ENCODE measurements at regions not wholly inside any gene's neighbourhood (a gene's known extent, or its start where the extent isn't known, plus 50 kb on each side); places are given as distances from the start of the nearest gene placed in this dataset.
A peak's percentile ranks its signal among the peaks of the same experiment; 100 is the strongest.
"Not testable (repeated sequence)": the region's sequence is repeated elsewhere in the genome, so short reads cannot be mapped to it uniquely, and the experiment has no call there.

DNA sequence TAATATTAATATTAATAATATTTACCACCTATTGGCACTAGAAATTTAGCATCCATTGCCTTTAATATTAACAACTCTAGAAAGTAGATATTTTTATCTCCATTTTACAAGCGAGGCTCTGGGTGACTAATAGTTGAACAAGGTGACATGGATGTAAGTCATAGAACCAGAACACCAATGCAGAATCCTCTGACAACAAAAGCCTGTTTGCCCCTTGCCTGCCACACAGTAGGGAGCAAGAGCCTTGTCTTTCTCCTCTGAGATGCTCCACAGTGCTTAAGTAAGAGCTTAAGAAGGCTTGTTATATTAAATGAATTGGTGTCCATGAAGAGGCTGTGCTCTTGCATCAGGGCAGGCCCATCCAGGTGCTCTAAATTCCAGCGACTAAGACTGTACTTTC, 51.2 kb upstream of the LBX1 start:
- no peak for DNase-seq

DNA sequence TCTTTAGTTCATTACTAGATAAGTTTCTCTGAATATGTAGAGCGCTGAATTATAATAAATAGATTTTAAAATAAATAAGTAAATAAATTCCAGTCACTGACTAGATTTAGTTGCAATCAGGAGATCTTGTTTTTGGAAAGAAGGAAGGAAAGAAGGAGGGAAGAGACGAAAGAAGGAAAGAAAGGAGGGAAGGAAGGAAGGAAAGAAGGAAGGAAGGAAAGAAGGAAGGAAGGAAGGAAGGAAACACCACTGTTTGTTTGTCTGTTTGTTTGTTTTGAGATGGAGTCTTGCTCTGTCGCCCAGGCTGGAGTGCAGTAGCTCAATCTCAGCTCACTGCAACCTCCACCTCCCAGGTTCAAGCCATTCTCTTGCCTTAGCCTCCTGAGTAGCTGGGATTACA, 51.7 kb upstream of the LBX1 start:
- DNase-seq, result not testable (repeated sequence)

DNA sequence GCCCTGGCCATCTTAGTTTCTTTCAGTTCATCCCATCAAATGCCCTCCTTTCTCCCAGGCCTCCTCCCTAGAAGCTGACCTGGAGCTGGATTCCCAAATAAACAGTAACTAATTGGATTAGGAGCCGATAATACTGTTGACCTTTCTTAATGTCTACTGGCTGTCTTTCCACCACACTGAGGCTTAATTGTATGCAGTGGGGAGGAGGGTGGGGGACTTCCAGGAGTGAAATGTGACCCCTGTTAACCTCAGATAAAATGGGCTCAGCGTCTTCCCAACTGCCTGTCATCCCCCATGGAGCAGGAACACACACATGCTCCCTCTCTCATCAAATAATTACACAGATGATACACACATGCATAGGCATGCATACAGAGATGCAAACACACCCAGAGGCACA, 53.7 kb upstream of the LBX1 start:
- DNase-seq, result no peak

DNA sequence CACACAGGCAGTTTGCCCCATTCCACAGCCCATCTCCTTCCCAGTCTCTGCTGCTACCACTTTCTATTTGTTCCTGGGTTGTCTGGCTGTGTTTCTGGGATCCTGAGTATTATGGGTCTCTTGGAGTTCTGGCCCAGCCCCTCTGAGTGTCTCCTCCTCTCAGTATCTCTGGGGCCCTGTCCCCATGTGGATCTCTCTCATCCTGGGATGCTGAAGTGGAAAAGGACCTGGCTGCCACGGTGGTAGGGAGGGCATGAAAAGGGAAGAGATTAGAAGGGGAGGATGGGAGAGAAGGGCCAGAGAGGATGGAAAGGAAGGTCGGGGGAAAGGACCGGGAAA, 54.5 kb upstream of the LBX1 start:
- DNase-seq, result no peak

DNA sequence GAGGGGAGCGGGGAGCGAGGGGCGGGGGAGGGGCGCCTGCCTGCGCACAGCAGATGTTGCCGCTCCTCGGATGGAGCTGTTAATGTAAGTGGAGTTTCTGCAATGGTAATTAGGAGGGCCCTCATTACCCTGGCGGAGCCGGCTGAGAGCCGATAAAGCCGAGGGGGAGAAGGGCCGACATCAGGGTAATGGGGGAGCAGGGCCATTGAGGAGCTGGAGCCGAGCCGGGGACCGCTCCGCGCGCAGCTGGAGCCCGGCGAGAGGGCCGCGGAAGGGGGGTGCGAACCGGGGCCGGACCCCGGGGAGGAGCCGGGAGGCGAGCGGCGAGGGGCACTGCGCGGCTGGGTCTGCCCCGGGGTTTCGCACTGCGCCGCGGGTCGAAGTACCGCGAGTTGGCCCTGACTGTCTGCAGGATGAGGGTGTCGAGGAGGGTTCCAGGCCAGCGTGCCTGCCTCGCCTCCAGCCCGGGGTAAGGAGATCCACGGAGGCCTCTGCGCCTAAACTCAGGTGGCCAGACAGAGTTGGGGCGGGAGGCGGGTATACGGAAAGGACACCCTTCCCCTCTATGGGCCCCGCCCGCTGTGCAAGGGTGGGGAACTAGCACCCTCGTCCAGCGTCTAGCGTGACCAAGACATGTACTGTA, 55.0 kb upstream of the LBX1 start:
- DNase-seq, result no peak

DNA sequence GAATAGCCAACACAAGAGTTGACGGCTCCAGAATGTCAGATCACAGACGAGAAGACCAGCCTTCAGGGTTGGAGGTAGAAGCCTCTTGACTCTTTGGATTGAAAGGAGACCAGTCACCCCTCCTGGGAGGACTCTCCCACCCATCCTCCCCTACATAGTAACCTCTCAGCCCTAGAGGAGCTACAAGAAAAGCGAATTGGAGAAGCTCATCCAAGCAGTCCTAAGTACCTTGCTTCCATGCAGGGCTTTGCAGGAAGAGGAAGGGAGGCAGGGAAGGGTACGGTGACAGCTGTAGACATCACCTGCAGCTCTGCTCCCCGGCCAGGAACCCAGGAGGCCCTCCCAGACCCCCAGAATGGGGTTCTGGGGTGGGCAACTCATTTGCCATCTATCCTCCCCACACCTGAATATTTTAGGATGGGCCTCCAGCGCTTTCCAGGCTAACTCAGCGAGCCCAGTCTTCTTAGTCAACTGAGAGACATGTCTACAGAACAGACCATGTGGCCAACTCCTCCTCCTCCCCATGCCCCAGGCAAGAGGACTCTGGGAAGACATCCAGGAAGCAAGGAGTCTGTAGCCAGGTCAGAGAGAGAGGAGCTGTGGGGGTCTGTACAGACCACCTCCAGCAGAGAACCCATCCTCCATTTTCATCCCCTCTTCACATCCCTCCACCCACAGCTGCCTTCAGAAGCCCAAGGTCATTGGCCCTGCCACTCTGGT, 55.6 kb upstream of the LBX1 start:
- DNase-seq, result no peak

DNA sequence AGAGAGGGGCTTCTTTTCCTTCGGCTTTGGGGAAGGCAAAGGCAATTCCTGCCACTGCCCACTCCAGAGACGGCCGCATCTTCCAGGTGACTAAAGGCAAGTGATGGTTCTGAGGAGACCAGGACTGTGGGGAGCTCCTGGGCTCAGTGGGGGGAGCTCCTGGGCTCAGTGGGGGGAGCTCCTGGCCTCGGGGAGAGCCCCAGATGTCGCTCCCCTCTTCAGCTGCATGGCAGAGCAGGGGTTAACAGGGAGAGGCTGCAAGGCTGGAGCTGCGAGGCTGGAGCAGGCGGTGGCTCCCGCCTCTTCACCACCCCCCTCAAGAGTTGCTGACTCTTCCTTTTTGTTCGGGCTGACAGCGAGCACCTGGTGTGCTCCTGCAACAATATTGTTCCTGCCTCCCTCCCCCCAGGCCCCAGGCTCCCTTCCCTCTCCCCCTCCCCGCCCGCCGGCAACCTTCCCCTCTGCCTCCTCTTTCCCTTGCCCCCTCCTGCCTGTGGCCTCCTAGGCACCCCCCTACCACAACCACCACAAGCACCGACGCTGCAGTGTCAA, 56.3 kb upstream of the LBX1 start:
- no peak for DNase-seq

DNA sequence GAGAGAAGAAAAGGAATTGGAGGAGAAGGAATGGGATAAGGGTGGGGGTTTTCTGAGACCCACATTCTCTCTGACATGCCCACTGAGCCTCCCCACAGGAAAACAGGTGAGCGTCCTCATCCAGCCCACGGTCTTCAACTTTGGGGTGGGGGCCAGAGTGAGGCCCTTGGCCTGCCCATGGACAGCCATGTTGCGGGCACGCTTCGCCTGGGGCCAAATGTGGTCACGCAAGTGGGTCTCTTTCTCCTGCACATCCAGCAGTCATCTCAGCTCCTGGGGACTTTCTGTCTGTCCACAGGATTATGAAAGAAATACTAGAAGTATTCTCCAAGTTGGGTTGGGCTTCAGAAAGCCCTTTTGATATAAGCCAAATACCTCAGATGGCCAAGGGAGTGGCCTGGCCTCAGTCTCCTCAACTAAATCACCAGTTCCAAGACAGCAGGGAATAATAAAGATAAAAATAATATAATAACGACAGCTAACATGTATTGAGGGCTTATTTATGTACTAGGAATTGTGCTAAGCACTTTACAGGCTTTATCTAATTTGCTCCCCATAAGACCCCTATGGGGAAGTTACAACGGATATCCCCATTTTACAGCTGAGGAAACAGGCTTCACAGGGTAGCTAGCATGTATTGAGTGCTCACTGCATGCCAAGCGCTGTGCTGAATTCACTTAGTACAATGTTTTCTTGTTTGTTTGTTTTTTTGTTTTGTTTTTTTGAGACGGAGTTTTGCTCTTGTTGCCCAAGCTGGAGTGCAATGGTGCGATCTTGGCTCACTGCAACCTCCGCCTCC, 57.2 kb upstream of the LBX1 start:
- no peak for DNase-seq

DNA sequence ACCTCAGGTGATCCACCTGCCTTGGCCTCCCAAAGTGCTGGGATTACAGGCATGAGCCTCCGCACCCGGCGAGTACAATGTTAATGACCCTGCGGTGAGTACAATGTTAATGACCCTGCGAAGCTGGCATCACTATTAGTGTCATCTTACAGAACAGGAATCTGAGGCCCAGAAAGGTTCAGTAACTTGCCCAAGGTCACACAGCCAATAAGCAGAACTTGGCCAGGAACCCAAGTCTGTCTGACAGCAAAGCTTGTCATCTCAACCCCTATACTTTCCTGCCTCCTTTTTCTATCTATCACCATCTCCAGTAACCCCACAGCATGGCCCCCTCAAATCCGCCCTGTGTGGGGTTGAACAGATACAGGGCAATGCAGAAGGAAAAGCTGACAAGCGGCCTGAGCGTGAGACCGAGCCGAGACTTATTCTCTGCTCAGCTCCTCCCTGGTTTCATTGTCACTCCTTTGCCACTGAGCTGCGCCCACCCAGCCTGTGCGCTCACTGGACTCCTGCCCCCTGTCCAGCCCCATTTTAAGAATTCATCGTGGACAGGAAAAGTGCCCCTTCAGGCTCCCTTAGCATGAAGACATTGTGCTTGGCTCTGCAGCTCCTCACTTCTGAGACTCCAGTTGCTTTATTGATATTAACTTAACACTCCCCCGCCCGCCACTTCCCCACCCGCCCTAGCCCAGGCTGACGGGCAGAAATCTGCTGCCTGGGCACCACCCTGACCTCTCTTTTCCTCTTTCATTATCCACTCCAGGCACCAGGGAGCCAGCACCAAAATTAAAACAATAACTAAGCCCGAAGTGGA, 58.1 kb upstream of the LBX1 start:
- DNase-seq, result no peak

DNA sequence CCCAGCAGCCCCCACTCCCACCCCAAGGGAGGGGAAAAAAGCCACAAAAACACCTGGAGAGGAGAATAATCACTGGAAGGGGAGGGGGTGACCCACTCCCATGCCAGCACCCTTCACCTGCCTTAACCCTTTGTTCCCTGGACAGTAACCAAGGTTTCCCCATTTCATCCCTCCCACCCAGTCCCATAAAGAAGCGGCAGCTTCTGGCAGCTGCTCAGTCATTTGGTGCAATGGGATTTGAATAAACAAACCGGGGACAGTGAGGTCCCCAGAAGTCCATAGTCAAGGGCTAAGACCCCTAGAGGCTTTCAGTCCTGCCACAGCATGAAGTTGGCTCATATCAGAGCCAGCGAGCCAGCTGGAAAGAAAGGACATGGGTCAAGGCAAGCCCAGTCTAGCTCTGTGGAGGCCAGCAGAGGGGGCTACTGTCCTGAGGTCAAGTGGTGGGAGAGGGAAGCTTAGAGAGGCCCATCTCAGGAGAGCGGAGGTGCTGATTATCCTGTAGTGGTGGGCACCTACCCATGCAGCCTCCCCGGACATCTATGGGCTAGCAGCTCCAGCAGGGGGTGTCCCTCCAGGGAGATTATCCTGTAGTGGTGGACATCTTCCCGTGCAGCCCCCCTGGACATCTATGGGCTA, 58.9 kb upstream of the LBX1 start:
- peak in 1 of 2 donors; percentile 40 for DNase-seq

DNA sequence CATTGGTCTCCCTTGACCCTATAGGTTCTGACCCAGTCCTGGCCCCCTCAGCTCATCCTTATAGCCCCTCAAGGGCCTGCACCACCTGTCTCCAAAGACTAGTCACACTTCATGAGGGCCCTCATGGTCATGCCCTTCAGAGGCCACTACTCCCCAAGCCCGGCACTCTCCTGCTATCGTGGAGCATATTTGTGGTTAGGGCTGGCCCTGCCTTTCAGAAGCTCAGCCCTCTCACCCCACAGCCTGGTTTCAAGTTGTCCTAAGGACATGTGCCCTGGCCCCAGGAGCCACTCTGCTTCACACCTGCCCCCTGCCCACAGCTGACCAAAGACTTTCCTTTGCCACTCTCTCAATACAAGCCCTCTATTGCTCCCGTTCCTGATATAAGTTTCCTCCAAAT, 60.3 kb upstream of the LBX1 start:
- no peak for DNase-seq

DNA sequence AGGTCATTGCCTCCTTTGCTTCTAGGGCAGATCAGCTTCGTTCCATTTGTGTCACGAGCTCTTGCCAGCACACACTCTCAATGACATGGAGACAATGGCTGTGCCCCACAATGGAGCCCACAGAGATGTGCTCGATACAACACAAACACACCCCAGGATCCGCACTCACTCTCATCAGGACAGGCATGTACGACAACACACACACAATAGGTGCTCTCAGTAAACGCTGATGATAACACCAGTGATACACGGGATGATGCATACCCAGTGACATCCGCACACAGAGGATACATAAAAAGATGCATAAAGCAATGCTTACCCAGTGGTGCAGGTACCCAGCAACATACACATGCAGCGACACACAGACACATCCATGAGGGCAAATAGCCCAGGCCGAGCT, 61.2 kb upstream of the LBX1 start:
- no peak for DNase-seq

DNA sequence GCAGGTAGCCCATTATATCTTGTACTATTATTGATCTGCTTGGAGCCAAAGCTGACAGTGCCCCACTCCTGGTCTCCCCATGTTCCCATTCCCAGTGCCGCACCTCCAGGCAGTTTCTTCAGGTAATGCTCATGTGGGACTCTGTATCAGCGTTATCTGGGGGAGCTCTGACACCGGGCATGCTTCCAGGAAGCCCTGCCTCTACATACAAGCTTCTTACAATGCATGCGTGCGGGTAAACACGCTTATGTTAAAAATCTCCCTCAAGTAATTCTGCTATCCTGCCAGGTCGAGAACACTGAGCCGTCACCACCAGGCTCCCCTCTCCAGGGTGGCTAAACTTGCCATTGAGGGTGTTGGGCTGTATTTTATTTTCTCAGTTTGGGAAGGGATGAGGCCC, 61.6 kb upstream of the LBX1 start:
- DNase-seq, result no peak

DNA sequence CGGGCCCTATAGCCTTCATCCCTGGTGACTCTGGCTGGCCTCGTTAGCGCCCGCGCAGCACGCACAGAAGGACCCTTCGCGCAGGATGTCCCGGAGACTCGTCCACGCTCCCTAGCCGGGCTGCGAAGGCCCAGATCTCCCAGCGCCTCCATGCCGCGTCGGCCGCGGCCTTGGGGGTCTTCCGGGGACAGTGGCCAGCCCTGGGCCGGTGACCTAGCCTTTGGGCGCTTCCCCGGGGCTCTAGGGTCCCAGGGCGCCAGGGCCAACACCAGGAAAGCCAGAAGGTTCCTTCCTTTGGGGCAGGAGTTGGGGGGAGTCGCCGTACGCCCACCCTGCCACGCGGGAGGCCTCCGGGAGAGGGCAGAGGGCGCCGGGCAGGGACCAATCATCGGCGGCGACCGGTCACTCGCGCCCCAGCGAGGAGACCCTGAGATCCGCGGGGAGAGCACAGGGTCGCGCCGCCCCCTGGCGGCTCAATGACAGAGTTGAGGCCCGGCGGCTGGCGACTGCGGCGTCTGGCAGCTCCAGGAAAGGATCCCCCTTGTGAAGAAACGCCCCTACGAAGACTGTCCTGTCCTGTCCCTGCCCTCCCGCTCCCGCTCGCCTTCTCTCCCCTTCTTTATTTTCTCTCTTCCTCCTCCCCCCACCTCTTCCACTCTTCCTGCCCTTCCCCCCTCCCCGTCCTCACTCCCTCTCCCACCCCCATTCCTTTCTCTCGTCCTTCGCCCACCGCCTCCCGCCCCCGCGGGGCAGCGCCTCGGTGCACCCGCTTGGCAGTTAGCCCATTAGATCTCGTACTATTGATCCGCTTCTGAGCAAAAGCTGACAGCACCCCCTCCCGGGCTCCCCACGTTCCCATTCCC, 62.3 kb upstream of the LBX1 start:
- DNase-seq, result peak in 1 of 2 donors; percentile 57

DNA sequence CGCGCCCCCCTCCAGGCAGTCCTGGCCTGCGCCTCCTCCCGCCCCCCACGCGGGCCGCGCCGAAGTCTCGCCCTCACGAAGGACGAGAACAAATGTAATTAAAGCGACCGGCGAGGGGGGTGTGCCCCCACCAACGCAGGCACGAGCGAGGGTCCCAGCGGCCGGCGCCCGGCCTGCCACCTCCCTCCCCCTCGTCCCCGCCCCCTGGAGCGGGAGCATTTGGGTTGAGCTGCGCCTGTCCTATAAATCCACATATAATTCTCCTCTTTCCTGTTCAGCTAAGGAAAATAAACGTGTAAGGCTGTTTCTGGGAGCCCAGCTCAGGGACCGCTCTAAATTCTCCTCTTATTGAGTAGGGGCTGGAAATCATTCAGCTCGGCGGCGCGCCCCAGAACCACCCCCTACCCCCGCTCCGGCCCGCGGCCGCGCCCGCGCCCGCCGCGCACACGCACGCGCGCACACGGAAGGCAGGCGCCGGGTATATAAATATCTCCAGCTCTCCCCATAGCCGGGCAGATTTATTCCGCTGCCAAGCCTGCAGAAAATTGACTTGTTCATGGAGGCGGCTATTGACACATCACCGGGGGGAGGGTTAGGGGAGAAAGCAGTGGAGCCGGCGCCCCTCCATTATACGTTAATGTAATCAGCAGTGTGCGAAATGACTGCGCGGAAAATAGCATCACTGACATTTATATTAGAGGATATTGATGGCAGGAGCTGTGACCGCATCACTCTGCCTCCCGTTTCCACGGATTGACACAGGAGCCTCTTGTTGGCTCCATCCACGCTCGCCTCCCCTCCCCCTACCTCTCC, 61.6 kb upstream of the BTRC start:
- peak in 1 of 2 donors; percentile 54 for DNase-seq

DNA sequence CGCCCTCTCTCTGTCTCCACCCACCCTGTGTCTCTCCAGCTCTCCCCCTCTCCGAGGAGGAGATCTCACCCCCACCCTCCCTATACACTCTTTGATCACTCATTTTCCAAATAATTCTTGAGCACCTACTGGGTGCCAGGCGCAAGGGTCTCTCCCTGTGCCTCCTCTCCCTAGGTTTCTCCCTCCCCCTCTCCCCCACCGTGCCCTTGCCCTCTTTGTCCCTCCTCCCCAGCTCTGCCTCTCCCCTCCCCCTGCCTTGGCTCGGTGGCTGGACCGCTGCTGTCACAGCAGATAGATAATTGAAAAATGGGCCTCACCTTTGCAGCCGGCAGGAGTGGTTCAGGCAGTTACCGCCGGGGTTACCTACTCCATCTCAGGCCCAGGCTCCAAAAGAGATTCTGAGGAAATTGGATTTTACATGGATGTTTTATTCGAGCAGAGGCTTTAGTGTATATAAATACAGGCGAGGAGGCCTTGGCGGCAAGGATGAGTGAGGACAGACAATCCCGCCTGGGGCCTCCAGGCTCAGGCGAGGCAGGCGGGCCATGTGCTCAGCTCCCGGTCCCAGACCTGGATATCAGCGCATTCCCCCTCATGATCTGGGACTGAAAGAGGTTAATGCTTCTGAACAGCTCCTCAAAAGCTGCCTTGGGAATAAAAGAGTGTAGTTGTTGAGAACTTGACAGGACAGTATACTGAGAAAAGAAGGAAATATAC, 60.8 kb upstream of the BTRC start:
- no peak for DNase-seq

DNA sequence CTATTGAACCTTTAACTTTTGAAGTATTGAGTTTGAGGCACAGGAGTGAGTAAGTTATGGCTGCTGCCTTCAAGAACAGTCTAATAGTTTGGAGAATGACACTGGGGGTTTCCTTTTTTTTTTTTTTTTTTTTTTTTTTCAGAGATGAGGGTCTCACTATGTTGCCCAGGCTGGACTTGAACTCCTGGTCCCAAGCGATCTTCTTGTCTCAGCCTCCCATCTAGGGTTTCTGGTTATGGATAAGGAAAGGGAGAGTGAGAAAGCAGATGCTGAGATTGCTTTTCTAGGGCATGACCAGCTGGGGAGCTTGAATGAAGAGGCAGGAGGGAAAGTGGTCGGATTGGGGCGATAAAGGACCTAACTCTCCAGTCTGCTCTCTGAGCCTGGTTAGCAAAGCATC, 59.9 kb upstream of the BTRC start:
- no peak for DNase-seq

DNA sequence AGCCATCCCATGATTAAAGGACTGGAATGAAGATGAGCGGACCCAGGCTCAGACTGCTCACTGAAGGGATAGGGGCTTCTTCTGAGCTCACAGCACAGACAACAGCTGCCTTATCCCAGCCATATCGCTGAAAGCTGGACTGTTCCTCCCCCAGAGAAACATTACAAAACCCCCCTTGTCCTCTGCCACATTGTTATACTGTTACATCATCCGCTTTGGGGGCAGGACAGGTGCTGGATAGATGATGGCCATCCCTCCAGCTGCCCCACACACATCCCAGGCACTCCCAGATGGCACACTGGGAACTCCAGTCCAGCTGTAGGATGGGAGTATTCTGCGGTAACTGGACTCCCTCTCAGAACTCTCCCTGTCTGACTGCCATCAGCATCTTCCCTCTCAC, 58.7 kb upstream of the BTRC start:
- DNase-seq, result peak in 1 of 2 donors; percentile 28

DNA sequence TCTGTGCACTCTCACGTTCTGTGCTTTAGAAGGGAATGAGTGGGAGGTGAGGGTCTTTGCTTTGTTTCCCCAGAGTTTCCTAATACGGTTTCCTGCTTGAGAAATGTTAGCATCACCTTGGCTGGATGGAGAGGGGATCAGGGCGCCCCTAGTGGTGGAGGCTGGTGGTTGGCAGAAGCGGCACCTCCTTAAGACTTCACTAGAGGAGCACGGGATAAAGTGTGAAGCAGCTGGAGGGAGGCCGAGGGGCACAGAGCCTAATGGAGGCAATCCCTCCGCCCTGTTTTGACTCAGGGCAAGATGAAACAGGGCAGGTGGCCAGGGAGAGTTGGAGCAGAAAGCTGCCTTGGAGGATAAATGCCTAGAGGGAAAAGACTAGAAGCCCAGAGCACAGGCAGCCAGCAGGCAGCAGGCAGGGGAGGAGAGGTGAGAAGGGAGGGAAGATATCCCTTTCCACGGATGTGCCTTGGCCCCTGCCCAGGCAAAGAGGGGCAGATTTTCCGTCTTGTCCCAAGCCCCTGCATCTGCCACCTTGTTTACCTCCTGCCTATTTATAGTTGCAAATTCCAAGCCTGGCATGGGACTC, 56.0 kb upstream of the BTRC start:
- DNase-seq, result peak in 1 of 2 donors; percentile 24

Data from hippocampal formation (tissue), 2 donors.